GM18858 (cell line): ENCODE measurements at regions not wholly inside any gene's neighbourhood (a gene's known extent, or its start where the extent isn't known, plus 50 kb on each side); places are given as distances from the start of the nearest gene placed in this dataset.
"Not testable (repeated sequence)": the region's sequence is repeated elsewhere in the genome, so short reads cannot be mapped to it uniquely, and the experiment has no call there.

Experiments used
- ATAC-seq: cut with Tn5 transposase; IDR thresholded peaks from one replicate; pipeline ENCODE4 v1.9.1; 2021; ENCODE audit not compliant: unreplicated experiment

DNA sequence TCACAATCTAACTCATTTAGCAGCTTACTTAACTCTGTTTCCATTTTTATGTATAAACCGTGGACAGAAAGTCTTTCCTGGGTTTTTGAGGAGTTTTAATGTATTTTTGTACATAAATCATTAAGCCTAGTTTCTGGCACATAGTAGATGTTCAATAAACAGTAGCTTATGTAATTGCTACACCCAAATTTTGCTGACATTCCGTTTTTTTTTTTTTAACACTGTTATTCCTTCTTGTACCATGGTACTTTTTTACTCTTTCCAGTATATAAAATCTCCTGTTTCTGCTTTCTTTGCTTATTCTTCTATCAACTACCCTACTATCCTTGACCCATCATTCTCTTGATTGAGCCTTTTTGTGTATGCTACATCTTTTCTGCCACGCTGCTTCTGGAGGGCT, 1151.3 kb upstream of the CRIM1 start:
- no peak for ATAC-seq

DNA sequence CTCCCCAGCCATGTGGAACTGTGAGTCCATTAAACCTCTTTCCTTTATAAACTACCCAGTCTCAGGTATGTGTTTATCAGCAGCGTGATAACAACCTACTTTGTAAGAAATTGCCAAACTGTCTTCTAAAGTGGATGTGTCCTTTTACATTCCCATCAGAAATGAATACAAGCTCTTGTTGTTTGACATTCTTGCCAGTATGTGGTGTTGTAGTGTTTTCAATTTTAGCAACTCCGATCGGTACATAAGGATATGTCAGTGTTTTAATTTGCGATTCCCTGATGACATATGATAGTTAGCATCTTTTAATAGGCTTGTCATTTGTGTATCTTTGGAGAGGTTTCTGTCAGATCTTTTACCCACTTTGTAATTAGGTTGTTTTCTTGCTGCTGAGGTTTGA, 1156.3 kb upstream of the CRIM1 start:
- ATAC-seq: no peak

DNA sequence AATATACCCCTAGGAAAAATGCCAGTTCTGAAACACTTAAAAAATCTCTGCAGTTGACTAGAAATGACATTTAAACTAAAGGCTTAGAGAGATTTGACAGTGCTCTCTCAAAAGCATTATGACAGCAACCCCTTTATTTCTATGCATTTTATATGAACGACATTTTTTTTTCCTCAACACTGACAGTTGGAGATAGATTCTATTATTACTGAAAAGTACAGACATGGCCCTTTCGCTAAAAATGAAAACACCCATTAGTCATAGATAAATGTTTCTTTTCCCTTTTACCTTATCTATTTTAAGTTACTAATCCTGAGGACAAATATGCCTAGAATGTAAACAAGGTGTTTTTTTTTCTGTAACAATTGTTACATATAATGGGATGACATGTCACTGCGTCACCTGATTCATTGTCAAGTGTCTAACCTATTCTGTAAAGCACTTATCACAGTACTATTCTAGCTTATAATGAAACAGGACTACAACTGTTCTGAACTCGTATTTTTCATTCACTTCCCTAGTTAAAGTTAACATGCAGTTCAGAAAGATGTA, 1169.6 kb upstream of the CRIM1 start:
- ATAC-seq: no peak

DNA sequence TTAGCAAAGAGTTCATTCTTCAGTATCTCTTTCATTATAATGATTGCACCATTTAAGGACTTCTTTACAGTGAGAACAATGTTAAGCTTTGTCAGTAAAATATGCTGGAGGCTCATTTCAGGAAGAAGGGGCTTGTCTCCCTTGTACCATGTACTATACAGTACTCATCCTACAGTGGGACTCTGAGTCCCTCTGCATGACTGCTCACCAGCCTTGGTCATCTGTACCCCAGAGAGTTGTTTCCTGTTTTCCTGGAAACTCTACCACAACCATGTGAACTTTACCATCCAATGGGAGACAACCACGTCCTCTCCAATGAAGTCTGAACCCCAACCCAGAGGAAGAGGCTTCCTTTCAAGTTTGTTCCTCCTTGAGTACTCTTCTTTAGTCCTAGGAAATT, 1171.1 kb upstream of the CRIM1 start:
- ATAC-seq: no peak

- not testable (repeated sequence) for ATAC-seq
These were observed 1178.9 kb upstream of the CRIM1 start for GRCh38 chr2:35176726-35177125.

DNA sequence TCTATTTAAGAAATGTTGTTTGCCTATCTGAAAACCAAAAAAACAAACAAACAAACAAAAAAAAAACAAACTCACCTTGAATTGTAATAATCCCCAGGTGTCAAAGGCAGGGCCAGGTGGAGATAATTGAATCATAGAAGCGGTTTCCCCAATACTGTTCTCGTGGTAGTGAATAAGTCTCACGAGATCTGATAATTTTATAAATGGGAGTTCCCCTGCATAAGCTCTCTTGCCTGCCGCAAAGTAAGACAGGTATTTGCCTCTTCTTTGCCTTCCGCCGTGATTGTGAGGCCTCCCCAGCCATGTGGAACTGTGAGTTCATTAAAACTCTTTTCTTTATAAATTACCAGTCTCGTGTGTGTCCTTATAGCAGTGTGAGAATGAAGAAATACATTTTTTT, 1180.7 kb upstream of the CRIM1 start:
- no peak for ATAC-seq

DNA sequence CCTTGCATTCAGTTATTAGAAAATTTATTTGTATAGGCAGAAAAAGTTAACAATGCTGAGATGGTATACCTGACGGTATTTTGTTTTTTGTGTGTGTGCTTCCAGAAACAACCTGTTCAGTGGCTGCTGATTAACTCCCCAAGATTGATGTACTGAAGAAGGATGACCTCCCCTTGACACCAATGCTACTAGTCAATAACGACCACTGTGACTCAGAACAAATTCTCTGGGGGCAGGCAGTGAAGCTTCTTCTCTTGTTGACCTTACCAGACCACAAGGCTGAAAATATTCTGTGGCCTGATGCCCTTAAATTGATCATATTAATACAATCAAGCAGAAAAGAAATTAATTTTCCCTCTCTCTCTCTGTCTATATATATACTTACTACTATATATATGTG, 1182.9 kb upstream of the CRIM1 start:
- no peak for ATAC-seq

DNA sequence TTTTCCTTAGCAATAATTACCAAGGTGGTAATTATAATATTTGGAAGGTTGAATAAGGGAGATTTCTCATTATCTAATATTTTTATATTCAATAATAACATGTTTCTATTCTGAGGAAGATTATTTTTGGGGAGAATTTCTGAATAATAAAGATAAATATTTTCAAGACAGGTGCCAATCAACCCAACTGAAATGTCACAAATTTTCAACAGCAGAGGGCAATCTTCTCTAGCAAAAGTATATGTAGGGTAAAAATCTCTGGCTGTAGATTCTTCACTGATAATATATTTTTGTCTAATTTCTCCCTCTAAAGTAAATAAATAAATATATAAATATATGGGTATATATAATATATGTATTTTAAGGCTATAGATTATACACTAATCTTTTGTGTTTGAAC, 1187.2 kb upstream of the CRIM1 start:
- ATAC-seq: no peak

GRCh38 chr2:35163948-35164347, 1191.6 kb upstream of the CRIM1 start:
- no peak for ATAC-seq

DNA sequence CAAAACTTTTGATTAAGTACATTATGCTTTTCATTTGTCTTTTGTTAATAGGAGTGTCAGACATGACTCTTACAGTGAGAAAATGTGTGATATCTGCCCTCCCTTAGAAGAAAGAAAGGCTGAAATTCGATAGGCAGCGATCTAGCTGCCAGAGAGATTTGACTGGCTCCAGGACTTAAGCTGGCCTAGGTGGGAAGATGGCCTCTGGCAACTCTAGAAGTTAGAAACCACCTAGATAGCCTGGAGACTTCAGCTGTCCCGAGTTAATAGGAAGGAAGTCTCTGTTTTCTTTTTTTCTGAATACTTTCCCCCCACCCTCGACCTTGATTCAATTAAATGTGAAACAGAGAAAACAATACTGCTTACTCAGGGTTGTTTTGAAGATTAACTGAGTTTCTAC, 1194.7 kb upstream of the CRIM1 start:
- ATAC-seq: no peak

GRCh38 chr2:35125871-35126270, 1229.7 kb upstream of the CRIM1 start:
- ATAC-seq: no peak

GRCh38 chr2:35125278-35125677, 1230.3 kb upstream of the CRIM1 start:
- ATAC-seq: no peak

DNA sequence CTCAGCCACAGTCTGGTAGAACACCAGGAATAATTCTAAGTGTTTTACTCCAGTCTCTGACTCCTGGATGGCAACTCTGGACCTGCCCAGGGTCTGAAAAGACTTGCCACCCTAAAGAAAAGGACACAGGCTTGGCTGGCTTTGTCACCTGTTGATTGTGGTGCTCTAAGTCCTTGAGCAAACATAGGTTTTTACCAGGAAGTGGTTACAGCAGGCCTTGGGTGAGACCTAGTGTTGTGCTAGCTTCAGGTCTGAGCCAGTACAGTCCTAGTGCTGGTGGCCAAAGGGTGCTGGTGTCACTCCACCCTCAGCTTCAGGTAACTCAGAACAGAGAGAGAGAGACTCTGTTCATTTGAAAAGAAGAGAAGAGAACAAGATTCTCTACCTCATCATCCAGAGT, 1239.4 kb upstream of the CRIM1 start:
- ATAC-seq: no peak

GRCh38 chr2:35114765-35115164, 1240.8 kb upstream of the CRIM1 start:
- ATAC-seq: no peak

GRCh38 chr2:35112367-35112766, 1243.2 kb upstream of the CRIM1 start:
- ATAC-seq: not testable (repeated sequence)

DNA sequence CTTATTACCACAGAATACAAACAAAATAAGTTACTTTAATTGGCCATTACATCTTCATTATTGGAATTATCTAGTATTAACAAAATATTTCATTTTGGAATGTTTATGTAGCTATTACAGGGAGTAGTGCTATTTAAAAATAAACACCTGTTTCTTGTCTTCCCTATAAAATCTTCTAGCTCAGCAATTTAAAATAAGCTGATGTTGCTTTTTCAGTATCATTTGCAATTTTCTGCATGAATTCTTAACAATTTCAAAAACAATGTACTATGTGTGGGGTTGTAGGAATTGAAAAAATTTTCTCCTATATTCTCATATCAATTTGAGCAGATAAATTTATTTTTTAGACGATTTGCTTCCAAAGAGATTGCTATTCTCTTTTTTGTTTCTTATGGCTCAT, 1251.3 kb upstream of the CRIM1 start:
- ATAC-seq: no peak

GRCh38 chr2:35099342-35099741, 1256.2 kb upstream of the CRIM1 start:
- no peak for ATAC-seq

GRCh38 chr2:35082072-35082471, 1273.5 kb upstream of the CRIM1 start:
- no peak for ATAC-seq

DNA sequence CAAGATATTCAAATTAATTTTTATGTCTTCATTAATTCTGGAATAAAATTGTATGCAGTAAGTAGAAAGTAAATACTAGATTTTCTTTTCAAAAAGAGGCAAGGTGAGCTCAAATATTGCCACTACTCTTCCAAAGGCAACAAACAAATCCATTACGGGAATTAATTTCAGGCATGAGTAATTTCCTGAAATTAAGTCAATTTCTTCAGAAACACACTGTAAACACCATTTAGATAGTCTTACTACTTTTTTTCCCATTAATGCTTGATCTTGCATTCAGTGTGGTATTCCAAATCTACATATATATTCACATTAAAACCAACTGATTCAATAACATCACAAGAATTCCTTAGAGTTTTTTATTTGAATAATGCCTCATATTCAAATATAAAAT, 1274.0 kb upstream of the CRIM1 start:
- ATAC-seq: no peak

GRCh38 chr2:35081001-35081621, 1274.5 kb upstream of the CRIM1 start:
- no peak for ATAC-seq

GRCh38 chr2:35080231-35080910, 1275.2 kb upstream of the CRIM1 start:
- ATAC-seq: no peak

- no peak for ATAC-seq
These were observed 1288.2 kb upstream of the CRIM1 start for GRCh38 chr2:35067420-35067819.

GRCh38 chr2:35063836-35064235, 1291.7 kb upstream of the CRIM1 start:
- ATAC-seq: no peak
